Brain microvascular endothelial cell (primary cell): ENCODE measurements at regions not wholly inside any gene's neighbourhood (a gene's known extent, or its start where the extent isn't known, plus 50 kb on each side); places are given as distances from the start of the nearest gene placed in this dataset.

Experiments used
- DNase-seq: peaks from one replicate; pipeline ENCODE4 v3.0.0-alpha.2; 2020
- H3K27ac ChIP-seq: fragments of 250-450 bp; sonication (Bioruptor Pico); 2 replicates; pipeline ENCODE4 v1.5.1; 2020; ENCODE audit warnings: mild to moderate bottlenecking, moderate library complexity
- H3K27me3 ChIP-seq: fragments of 250-450 bp; sonication (Bioruptor Pico); replicated peaks from 2 replicates; pipeline ENCODE4 v1.5.1; 2020; ENCODE audit warnings: mild to moderate bottlenecking
- H3K36me3 ChIP-seq: fragments of 250-450 bp; sonication (Bioruptor Pico); replicated peaks from 2 replicates; pipeline ENCODE4 v1.5.1; 2020; ENCODE audit warnings: mild to moderate bottlenecking
- H3K4me3 ChIP-seq: 2 replicates; pipeline ENCODE4 v1.5.1; 2011; ENCODE audit warnings: low read depth, mild to moderate bottlenecking, control low read depth, low read length, moderate library complexity
- in situ Hi-C: cut with HindIII; loops from 2 replicates; pipeline ENCODE4 v1.10.0; 2017; ENCODE audit warnings: low sequenced_read_pairs, low pct_ligation_motif_present
- TF ChIP-seq, protein P1 (sequence below): IDR thresholded peaks from 2 replicates; pipeline ENCODE4 v1.5.1; 2011; ENCODE audit warnings: low read depth, mild to moderate bottlenecking, moderate library complexity, low read length, control low read depth, inconsistent platforms; ENCODE audit errors: missing control alignments

DNA sequence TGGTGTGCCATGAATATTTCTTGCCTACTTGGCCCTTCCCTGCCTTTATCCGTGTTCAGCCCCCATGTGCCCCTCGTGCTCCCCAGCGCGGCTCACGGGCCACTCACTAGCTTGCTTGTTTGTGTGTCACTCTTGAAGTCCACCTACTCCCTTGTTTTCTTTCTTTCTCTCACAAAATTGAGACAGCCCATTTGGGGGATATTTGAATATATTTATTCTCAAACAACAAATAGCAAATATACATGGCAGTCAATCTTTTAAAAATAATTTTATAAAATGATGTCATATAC is 82.2 kb downstream of the PLXNA1 start:
- no peaks in the 10 kb centered on the region for H3K36me3 ChIP-seq
- in situ Hi-C loops, result no loop called here

DNA sequence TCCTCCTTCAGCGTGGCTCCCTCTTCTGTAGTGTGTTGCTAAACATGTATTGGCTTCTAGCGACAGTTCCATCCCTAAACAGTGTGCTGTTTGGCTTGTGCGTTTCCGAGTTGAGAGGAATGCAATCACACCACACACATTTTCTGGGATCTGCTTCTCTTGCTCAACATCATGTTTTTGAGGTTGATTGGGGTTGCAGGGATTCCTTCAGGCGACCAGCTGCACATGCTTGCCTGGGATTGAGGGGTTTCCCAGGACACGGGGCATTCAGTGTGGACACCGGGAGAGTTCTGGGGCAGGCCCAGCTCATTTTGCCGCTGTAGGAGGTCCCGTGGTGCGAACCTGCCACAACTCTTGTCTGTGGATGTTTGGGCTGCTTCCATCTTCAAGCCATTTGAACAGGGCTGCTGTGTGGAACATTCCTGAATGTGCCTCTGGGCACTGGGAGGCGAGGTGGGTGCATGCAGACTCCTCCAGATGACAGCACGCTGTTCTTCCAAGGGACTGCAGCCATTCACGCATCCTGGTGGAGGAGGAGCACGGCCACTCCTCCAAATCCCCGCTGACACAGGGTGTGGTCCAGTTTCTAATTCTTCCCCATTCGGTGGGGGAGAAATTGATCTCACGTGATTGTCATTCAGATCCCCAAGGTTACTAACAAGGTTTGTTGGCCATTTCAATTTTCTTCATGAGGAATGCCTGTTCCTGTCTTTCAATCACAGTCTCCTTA is 82.8 kb downstream of the PLXNA1 start:
- DNase-seq, result no peak
- TF ChIP-seq, protein P1, sequence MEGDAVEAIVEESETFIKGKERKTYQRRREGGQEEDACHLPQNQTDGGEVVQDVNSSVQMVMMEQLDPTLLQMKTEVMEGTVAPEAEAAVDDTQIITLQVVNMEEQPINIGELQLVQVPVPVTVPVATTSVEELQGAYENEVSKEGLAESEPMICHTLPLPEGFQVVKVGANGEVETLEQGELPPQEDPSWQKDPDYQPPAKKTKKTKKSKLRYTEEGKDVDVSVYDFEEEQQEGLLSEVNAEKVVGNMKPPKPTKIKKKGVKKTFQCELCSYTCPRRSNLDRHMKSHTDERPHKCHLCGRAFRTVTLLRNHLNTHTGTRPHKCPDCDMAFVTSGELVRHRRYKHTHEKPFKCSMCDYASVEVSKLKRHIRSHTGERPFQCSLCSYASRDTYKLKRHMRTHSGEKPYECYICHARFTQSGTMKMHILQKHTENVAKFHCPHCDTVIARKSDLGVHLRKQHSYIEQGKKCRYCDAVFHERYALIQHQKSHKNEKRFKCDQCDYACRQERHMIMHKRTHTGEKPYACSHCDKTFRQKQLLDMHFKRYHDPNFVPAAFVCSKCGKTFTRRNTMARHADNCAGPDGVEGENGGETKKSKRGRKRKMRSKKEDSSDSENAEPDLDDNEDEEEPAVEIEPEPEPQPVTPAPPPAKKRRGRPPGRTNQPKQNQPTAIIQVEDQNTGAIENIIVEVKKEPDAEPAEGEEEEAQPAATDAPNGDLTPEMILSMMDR, result no peak
- H3K36me3 ChIP-seq, result no peaks in the 10 kb centered on the region
- no peaks in the 10 kb centered on the region for H3K27me3 ChIP-seq
- in situ Hi-C loops, result no loop called here
- no peak overlapping the region for H3K27ac ChIP-seq
- H3K4me3 ChIP-seq, result no peak overlapping the region

More for the DNA sequence above, 82.2 kb downstream of the PLXNA1 start:
- Histone ChIP-seq H3K27ac (no peak overlapping the region), H3K27me3 (no peaks in the 10 kb centered on the region), H3K4me3 (no peak overlapping the region)
- no peak for DNase-seq
- TF ChIP-seq, protein P1, result no peak

DNA sequence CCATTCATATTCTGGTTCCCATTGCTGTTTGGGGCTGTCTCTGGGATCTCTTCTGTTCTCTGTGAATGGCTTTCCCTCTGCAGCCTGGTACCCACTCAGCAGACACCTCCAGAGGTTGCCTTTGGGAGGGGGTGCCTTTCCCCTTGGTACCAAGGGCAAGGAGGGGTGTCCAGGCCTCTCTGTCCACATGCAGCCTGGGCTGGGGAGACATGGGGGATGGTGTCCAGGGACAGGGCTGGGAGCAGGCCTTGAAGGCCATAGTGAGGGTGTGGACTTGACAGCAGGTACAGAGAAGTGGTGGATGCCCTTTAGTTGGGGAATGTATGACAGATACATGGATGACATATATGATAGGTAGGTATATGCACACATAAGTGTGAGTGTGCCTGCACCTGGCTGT is 83.7 kb downstream of the PLXNA1 start:
- Histone ChIP-seq H3K4me3 (no peak overlapping the region), H3K27me3 (no peaks in the 10 kb centered on the region), H3K27ac (no peak overlapping the region), H3K36me3 (no peaks in the 10 kb centered on the region)
- DNase-seq, result no peak
- TF ChIP-seq, protein P1, result no peak
- in situ Hi-C loops, result no loop called here

DNA sequence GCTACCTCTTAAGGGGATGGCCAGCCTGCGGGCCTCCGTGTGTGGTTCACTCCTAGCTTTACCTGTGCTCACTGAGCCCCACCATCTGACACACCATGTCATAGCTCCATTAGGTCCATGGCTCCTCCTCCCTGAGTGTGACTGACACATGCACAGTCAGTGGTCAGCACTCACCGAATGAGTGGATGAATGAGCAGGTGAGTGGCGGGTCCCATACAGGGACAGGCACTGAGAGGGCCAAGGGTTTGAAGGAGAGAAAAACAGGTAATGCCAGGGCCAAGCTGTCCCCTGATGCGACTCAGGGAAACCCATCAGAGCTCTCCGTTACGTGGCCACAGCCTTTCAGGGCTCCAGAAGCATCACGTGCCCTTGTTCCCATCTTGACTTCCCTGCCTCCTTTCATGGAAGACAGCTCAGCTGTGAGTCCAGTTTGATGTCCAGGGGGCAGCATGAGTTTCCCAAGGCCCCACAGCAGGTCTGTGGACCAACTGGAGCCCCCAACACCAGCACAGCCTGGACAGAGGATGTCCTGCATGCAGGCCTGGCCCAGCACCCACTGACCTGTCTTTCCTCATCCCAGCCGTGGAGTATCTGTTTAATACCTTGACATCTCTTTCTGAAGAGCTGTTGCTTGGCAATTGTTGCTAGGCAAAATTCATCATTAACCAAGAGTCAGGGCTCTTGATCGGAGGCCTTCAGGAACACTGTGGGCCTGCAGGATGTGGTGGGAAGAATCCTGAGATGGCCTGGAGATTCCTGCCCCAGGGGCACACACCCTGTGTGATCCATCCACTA is 84.4 kb downstream of the PLXNA1 start:
- H3K27ac ChIP-seq, result no peak overlapping the region
- no peak for DNase-seq
- H3K4me3 ChIP-seq, result no peak overlapping the region
- H3K36me3 ChIP-seq, result no peaks in the 10 kb centered on the region
- in situ Hi-C loops, result no loop called here
- TF ChIP-seq, protein P1, result no peak
- no peaks in the 10 kb centered on the region for H3K27me3 ChIP-seq

DNA sequence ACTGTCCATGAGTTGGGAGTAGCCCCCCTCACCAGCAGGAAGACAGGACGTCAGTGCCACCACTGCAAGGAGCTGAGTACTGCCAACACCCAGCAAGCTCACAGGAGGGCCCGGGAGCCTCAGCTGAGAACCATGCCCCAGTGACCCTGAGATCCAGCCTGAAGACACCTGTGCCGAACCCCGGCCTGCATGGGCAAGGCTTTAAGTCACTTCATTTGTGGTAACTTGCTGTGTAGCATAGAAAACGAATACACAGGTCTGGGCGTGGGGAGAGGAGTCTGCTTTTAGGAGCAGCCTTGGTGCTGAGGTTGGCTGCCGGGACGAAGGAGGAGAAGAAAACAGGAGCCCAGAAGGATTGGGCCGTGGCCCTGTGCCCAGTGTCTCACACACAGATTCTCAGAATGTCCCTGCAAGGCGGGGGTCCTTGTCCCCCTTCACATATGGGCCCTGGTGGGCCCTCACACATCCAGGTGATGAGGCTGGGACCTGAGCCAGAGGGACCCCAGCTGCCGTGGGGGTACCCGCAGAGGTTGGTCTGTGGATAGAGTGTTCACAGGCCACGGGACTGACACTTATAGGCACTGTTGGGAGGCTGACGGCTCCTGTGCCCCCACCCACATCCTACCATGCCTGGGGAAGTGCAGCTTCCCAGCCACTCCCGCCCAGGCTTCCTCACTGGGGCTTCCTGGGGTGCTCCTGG is 85.3 kb downstream of the PLXNA1 start:
- TF ChIP-seq, protein P1, result no peak
- H3K36me3 ChIP-seq, result no peaks in the 10 kb centered on the region
- in situ Hi-C loops, result no loop called here
- no peaks in the 10 kb centered on the region for H3K27me3 ChIP-seq
- no peak overlapping the region for H3K4me3 ChIP-seq
- no peak overlapping the region for H3K27ac ChIP-seq
- DNase-seq, result no peak
